HG02798 (cell line): ENCODE measurements at regions not wholly inside any gene's neighbourhood (a gene's known extent, or its start where the extent isn't known, plus 50 kb on each side); places are given as distances from the start of the nearest gene placed in this dataset.

Source experiments
- ATAC-seq: cut with Tn5 transposase; IDR thresholded peaks from one replicate; pipeline ENCODE4 v1.9.1; 2021; ENCODE audit warnings: mild to moderate bottlenecking; ENCODE audit not compliant: unreplicated experiment, poor library complexity

- ATAC-seq: no peak
Observed at GRCh38 chr12:114302606-114303315, 103.2 kb downstream of the TBX5 start.

GRCh38 chr12:114302117-114302516 lies 103.8 kb downstream of the TBX5 start:
- ATAC-seq: no peak

DNA sequence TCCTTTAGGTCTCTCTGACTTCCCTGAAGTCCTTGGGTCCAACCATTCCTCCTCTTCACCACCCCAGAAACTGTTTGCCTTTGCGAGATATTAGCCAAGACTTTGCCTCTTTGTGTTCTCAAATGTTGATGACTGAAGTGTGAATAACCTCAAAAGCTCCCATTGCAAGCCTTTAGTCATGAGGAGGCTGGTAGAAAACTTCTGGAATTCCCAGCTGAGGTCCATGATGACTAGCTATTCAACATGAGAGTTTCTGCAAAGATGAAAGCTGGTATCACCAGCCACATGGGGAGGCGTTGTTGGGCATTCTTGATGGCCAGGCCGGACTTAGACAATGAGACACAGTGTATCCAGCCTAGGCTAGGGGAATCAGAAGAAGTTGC lies 111.7 kb downstream of the TBX5 start:
- ATAC-seq: no peak

DNA sequence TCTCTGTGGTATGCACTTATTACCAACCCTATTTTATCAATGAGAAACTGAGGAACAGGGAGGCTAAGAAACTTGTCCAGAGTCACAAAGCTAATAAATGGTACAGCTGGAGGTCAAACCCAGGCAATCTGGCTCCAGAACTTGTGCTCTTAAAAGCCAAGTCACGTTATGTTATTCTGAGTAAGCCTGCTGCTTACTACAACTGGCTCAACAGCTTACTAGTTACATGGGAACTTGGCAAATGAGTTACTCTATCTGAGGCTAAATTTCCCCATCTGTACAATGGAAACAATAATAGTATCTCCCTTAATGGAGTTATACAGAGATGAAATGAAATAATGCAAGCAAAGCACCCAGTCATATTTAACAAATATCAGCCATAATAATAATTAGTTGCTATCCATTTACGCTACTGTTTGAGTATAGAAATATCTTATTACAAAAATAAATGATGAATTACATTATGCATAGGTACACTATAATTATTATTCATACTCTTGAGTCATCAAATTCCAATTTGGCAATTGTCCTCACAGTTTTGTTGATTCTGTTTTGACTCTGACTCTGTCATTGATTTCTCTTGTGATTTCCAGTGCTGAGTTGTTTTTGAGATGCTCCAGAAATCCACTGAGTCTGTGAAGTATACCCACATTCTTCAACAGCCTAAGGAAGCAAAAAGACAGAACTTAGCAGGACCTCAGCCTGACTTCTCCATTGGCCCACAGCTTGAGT lies 112.2 kb downstream of the TBX5 start:
- ATAC-seq: no peak

- no peak for ATAC-seq
Observed at GRCh38 chr12:114293073-114293472, 112.9 kb downstream of the TBX5 start.

DNA sequence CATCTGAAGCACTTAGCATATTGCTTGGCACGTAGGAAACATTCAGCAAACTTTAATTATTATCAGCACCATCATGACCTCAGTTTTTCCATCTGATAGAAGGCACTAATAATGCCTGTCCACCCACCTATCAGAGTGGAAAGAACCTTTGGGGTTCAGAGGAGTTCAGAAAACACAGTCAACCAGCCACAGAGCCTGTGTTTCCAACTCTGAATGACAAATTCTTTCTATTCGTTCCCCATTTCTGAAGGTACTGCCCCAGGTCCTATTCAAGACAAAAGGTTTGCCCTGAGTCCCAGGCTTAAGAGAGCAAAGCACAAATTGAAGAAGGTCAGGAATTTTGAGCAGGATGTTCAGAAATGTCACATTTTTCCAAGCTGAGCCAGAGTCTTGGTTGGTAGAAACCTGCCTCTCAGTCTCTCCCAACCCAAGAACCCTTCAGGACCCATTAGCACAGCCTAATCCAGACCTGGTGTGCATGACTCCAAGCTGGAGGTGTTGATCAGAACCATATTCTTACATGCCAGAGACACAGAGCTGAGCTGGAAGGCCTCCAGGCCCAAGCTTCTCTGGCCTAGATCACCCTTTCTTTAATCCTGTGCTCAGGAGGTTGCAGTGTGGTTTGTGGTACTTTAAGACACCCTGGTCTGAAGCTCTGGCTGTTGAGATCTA lies 114.4 kb downstream of the TBX5 start:
- no peak for ATAC-seq

DNA sequence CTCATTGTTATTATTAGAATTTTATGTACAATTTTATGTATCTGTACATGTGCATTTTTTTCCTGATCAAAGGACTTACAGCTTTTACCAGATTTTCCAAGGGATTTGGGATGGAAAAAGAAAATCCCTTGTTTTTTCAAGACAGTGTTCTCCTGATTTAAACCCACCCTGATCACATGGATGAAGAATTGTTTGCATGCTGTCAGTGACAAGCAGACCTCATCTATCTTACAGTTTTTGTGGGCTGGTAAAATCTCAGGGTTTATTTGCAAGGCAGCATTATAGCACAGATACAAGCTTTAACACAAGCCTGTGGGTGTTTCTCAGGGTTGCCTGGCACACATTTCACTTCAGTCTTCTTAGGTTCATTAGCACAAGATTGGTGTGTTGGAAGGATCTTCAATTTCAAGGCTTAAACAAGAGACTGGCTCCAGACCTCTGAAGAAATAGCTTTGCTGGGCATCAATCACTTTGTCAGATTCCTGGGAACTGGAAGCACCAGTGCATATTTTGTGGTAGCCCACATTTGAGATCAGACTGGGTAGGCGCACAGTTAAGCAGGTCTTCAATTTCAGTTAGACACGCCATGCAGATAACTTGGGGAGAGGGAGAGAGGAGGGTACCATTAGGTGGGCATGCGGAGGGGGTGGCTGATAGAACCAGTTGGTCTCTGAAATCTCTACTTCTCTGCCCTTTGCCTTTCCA lies 118.0 kb downstream of the TBX5 start:
- no peak for ATAC-seq

DNA sequence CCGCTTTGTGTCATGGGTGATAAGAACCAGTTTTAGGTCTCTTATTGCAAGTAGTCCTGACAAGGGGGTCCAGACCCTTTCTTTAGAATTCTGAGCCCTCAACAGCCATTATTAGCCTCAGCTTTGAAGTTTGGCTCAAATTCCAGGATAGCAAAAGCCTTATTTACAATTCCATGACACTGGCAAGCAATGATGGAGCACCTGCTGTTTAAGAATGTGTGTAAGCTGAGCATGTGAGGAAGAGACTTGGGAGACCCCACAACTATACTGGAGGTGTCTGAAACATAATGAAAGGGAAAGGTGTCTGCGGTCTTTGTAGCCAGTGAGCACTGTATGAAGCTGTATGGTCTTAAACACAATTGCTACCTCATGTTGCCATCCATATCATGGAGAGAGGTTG lies 119.8 kb downstream of the TBX5 start:
- ATAC-seq: no peak

DNA sequence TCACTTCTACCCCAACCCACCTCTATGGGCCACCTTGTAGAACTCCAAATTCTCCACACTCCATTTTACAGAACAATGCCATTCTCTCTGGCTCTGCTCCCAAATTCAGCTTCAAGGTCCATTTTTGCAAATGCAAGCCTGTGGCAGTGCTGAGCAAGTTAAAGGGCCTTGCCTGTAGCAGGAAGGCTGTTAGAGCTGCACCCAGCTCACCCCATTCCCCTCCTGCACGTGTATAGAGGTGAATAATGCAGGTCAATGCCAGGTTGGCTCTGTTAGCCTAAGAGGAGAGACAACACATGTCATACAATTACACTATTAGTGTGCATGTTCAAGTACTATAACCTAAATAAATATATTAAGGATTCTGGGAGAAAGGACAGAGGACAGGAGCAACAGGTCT lies 120.4 kb downstream of the TBX5 start:
- ATAC-seq: no peak

DNA sequence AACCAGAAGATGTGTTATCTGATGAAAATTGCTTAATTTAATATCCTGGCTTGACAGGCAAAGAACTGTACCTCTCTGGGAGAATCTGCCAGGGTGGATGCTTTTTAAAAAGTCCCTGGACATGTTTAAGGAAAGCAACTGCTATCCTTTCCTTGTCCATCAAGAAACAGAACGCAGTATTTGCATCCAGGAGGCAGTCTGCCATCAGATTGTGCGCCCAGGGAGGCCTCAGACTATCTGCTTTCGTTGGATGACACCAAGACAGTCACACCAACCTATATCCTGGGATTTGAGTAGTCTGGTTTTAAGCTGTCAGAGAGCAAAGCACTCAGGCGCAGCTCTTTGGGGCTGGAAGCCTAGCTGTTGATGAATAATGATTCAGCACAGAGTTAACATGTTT lies 121.9 kb downstream of the TBX5 start:
- no peak for ATAC-seq

DNA sequence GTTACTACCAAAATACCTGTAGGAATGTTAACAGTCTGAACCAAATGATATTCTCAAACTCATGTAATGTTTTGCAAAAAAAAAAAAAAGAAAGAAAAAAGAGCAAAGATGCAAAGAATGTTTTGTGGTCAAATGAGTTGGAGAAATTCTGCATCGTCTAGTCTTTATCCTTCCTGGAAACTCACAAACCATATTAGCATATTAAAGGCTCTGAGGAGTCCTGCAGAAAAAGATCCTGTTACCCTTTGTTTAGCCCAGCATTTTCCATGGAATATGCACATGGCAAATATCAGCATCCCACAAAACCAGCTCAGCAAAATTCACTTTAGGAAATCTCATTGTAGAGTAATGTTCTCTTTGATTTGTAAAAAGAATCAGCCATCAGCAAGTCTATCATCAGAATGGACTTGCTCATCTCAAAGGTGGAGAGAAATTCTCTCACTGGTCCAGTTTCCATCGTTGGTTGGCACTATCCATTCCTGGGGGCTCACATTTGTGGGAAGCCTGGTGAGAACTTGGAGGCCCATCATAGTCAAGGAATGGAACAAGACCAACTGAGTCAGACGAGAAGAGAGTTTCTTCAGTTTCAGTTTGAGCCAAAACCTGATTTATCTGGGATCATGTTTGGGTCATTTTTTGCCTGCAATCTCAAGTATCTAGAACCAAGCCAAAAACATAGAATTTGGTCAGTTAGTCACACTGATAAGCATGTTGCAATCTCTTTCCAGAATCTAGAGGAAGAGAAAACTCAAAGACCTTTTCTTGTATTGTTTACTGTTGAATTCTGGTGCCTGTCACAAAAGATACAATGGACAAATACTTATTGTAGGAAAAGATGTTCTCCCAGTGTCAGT lies 129.8 kb downstream of the TBX5 start:
- ATAC-seq: no peak

DNA sequence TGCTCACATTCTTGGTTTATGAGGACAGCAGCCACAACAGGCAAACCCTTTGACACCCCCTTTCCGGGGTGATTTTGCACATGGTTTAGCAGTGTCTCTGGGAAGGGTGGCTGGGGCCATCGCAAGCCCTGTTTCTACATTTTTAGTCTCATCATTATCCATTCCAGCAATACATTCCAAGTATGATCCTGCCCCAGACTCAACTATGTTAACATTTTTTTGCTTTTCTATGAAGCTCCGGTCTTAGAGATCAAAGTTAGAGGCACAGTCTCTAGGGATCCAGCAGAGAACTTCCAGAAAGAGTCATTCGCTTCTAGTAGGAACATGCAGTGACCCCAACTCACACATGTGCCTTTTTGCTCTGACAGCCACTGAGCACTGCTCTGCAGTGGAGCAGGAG lies 130.9 kb downstream of the TBX5 start:
- no peak for ATAC-seq

DNA sequence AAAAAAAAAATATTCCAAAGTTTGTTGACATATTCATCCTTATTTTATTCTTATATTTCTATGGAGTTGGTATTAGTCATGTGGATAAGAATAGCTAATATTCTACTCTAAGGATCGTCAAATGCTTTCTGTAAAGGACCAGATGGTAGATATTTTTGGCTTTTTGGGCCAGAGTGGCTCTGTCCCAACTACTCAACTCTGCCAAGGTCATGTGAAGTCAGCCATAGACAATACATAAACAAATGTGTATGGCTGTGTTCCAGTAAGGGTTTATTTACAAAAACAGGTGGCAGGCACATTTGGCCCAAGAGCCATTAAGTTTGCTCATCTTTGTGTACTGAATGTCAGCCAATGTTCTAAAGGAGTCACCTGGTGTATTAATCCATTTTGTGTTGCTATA lies 131.8 kb downstream of the TBX5 start:
- no peak for ATAC-seq

DNA sequence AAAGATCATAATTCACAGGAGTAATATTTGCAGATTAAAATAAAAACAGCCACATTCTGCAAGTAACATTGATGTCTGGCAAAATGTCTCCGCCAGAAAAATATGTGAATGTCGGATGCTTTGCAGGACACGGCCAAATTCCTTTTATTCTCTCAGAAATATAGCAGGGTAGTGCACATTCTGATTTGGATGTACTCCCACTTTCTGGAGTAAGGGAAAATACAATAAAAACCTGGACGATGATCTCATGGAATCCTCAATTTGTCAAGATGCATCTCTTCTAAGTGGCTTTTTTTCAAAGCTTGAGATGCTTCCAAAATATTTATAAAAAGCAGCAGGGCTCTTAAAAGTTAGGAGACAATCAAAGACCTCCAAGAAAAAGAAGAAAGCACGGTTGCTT lies 133.3 kb downstream of the TBX5 start:
- ATAC-seq: no peak

GRCh38 chr12:114272071-114272470 lies 133.9 kb downstream of the TBX5 start:
- ATAC-seq: no peak

- ATAC-seq: no peak
Observed at GRCh38 chr12:114269153-114269552, 136.8 kb downstream of the TBX5 start.

DNA sequence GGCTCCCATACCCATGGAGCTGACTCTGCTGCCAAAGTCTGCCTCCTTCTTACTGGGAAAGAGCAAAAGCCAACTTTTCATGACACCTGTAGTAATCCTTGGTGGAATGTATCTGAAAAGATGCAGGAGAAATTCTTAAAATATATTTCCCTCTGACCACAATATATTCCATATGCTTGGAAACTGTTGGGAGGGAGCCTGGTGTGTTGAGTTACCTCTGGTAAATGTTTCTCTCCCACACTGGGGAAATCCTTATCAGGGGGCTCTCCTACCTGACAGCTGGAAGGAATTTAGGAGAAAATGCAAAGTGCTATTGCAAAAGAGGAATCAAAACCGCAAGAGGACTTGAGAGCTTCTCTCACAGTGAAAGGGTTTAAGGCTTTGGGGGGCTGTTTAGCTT lies 139.4 kb downstream of the TBX5 start:
- no peak for ATAC-seq

DNA sequence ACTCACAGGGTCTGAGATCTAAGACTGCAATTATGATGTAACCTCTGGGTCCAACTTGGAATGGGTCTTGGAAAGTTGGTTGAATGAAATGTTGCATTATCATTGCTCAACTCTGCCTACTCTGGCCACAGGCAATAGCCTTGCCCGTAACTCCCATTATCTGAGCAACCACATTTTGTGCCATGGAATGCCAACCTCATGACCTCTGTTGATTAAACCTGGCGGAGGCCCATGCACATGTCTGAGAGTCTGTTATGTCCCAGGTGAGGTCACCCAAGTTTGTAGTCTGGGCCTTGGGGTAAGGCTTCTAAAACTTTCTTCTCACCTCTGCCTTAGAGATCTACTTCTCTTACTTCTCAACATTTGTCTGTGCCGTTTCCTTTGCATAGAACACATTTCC lies 140.9 kb downstream of the TBX5 start:
- ATAC-seq: no peak

GRCh38 chr12:114263056-114263805 lies 142.7 kb downstream of the TBX5 start:
- ATAC-seq: no peak
